IMR-90 (cell line): ENCODE measurements at regions not wholly inside any gene's neighbourhood (a gene's known extent, or its start where the extent isn't known, plus 50 kb on each side); places are given as distances from the start of the nearest gene placed in this dataset.
A peak's percentile ranks its signal among the peaks of the same experiment; 100 is the strongest.

Source experiments
- ATAC-seq: fragments of 200-7000 bp; cut with Tn5 transposase; 2 replicates; pipeline ENCODE4 v1.9.1; 2020; ENCODE audit warnings: low read depth, mild to moderate bottlenecking, moderate library complexity
- BruUV-seq: library from RNA; stranded (reverse); fragments of 400-500 nt; replicated peaks from 2 replicates; lab custom pipeline; 2021; lab: Mats Ljungman, UMichigan
- CTCF ChIA-PET: fragments of 300-600 bp; formaldehyde crosslinking; extraction: SDS; loops from one replicate; lab custom pipeline; 2021; ENCODE audit warnings: antibody characterized with exemption; lab: Yijun Ruan, JAX
- POLR2A ChIA-PET: fragments of 300-600 bp; sonication (Branson Sonifier 250); formaldehyde crosslinking; loops from one replicate; lab custom pipeline; 2022; ENCODE audit warnings: antibody characterized with exemption; ENCODE audit not compliant: unreplicated experiment; lab: Charles Lee
- DNase-seq: peaks from one replicate; pipeline ENCODE4 v3.0.0; 2013
- H2AFZ ChIP-seq: replicated peaks from 2 replicates; pipeline ENCODE3; 2013; ENCODE audit warnings: low read length, mild to moderate bottlenecking; ENCODE audit not compliant: poor library complexity
- H2AK5ac ChIP-seq: 2 replicates; pipeline ENCODE4 v1.6.1; 2013; ENCODE audit warnings: low read depth, low read length, inconsistent platforms
- H2AK9ac ChIP-seq: replicated peaks from 2 replicates; pipeline ENCODE3; 2013; ENCODE audit warnings: mild to moderate bottlenecking, low read depth, low read length, moderate library complexity; ENCODE audit not compliant: poor library complexity
- H2BK120ac ChIP-seq: 2 replicates; pipeline ENCODE4 v1.6.1; 2013; ENCODE audit warnings: low read depth, low read length, inconsistent platforms
- H2BK15ac ChIP-seq: 3 replicates; pipeline ENCODE4 v1.6.1; 2013; ENCODE audit warnings: low read depth, low read length, inconsistent platforms
- H2BK20ac ChIP-seq: 2 replicates; pipeline ENCODE4 v1.6.1; 2013; ENCODE audit warnings: low read depth, mild to moderate bottlenecking, inconsistent platforms, low read length, moderate library complexity
- H2BK5ac ChIP-seq: 2 replicates; pipeline ENCODE4 v1.6.1; 2013; ENCODE audit warnings: mild to moderate bottlenecking, low read depth, low read length, inconsistent platforms; ENCODE audit not compliant: poor library complexity, severe bottlenecking
- H3K14ac ChIP-seq: replicated peaks from 2 replicates; pipeline ENCODE4 v1.6.1; 2013; ENCODE audit warnings: low read depth, low read length, inconsistent platforms
- H3K18ac ChIP-seq: 2 replicates; pipeline ENCODE4 v1.6.1; 2013; ENCODE audit warnings: low read depth, low read length, control low read depth
- H3K23ac ChIP-seq: 2 replicates; pipeline ENCODE4 v1.6.1; 2013; ENCODE audit warnings: low read depth, low read length, inconsistent platforms
- H3K27ac ChIP-seq: 2 replicates; pipeline ENCODE4 v1.5.1; 2013; ENCODE audit warnings: mild to moderate bottlenecking, control low read depth, low read length; ENCODE audit not compliant: insufficient read depth
- H3K27me3 ChIP-seq: 2 replicates; pipeline ENCODE4 v1.6.1; 2013; ENCODE audit warnings: low read length; ENCODE audit not compliant: control insufficient read depth, insufficient read depth
- H3K36me3 ChIP-seq: 2 replicates; pipeline ENCODE4 v1.6.1; 2013; ENCODE audit warnings: low read length, mixed read lengths; ENCODE audit not compliant: control insufficient read depth, insufficient read depth
- H3K4ac ChIP-seq: 2 replicates; pipeline ENCODE4 v1.6.1; 2013; ENCODE audit warnings: low read depth, low read length, inconsistent platforms
- H3K4me1 ChIP-seq: 2 replicates; pipeline ENCODE4 v1.6.1; 2013; ENCODE audit warnings: low read length, mixed read lengths; ENCODE audit not compliant: control insufficient read depth, insufficient read depth
- H3K4me2 ChIP-seq: 2 replicates; pipeline ENCODE4 v1.6.1; 2013; ENCODE audit warnings: low read depth, mild to moderate bottlenecking, control low read depth, low read length, moderate library complexity
- H3K4me3 ChIP-seq: 2 replicates; pipeline ENCODE4 v1.5.1; 2013; ENCODE audit warnings: low read depth, mild to moderate bottlenecking, control low read depth, low read length, moderate library complexity; ENCODE audit not compliant: insufficient read depth
- H3K56ac ChIP-seq: 2 replicates; pipeline ENCODE4 v1.6.1; 2013; ENCODE audit warnings: low read length, inconsistent platforms; ENCODE audit not compliant: insufficient read depth; ENCODE audit errors: extremely low read depth
- H3K79me1 ChIP-seq, 2 experiments: 2 replicates each; pipeline ENCODE4 v1.6.1; 2013; ENCODE audit warnings: low read length in 2 of 2, inconsistent platforms in 1 of 2, low read depth in 1 of 2
- H3K9ac ChIP-seq: 2 replicates; pipeline ENCODE4 v1.6.1; 2013; ENCODE audit warnings: low read depth, low read length, control low read depth
- H3K9me1 ChIP-seq: 2 replicates; pipeline ENCODE4 v1.6.1; 2013; ENCODE audit warnings: low read length, inconsistent platforms; ENCODE audit not compliant: insufficient read depth
- H3K9me3 ChIP-seq: 2 replicates; pipeline ENCODE4 v1.6.1; 2013; ENCODE audit warnings: low read length; ENCODE audit not compliant: control insufficient read depth, insufficient read depth
- H4K20me1 ChIP-seq: 2 replicates; pipeline ENCODE4 v1.6.1; 2013; ENCODE audit warnings: low read length, inconsistent platforms; ENCODE audit not compliant: insufficient read depth
- H4K5ac ChIP-seq: 2 replicates; pipeline ENCODE4 v1.6.1; 2013; ENCODE audit warnings: mild to moderate bottlenecking, low read depth, low read length, control low read depth
- H4K8ac ChIP-seq, 2 experiments: 2 replicates each; pipeline ENCODE4 v1.6.1; 2013; ENCODE audit warnings: low read depth in 2 of 2, low read length in 2 of 2, control low read depth in 1 of 2, inconsistent platforms in 1 of 2
- H4K91ac ChIP-seq: 2 replicates; pipeline ENCODE4 v1.6.1; 2013; ENCODE audit warnings: low read depth, low read length, inconsistent platforms; ENCODE audit not compliant: insufficient read depth
- BHLHE40 ChIP-seq: fragments of 150-350 bp; IDR thresholded peaks from 2 replicates; pipeline ENCODE4 v1.6.1; 2016; ENCODE audit warnings: mild to moderate bottlenecking, low read depth, low read length
- CHD1 ChIP-seq: IDR thresholded peaks from 2 replicates; pipeline ENCODE4 v1.6.1; 2012; ENCODE audit warnings: low read depth, low read length, improper control_type of control experiment
- NFE2L2 ChIP-seq: fragments of 150-350 bp; IDR thresholded peaks from 2 replicates; pipeline ENCODE4 v1.6.1; 2016; ENCODE audit warnings: low read depth, mild to moderate bottlenecking, low read length
- POLR2A ChIP-seq: IDR thresholded peaks from 2 replicates; pipeline ENCODE4 v1.6.1; 2012; ENCODE audit warnings: mild to moderate bottlenecking, low read depth, low read length
- RAD21 ChIP-seq: IDR thresholded peaks from 2 replicates; pipeline ENCODE4 v1.6.1; 2012; ENCODE audit warnings: low read length, improper control_type of control experiment
- RFX5 ChIP-seq: IDR thresholded peaks from 2 replicates; pipeline ENCODE4 v1.8.0; 2012; ENCODE audit warnings: low read depth, mild to moderate bottlenecking, low read length, moderate library complexity
- WGBS, 2 experiments: methylation state at CpG; one replicate each; pipeline versions ENCODE4 v1.1.5 to v1.1.7; 2013; ENCODE audit warnings: missing lambda C conversion rate in 2 of 2; ENCODE audit not compliant: insufficient read length in 1 of 2; ENCODE audit errors: extremely low coverage in 2 of 2; 5-methylcytosine and 5-hydroxymethylcytosine counted together
- dilution Hi-C: fragments of 300-500 bp; cut with HindIII; formaldehyde crosslinking; loops from one replicate; pipeline ENCODE4 v1.14.3; 2018; ENCODE audit warnings: low sequenced_read_pairs; ENCODE audit not compliant: unreplicated experiment
- in situ Hi-C: fragments of 300-500 bp; cut with MboI; formaldehyde crosslinking; loops from 3 replicates; pipeline ENCODE4 v1.14.3; 2019; ENCODE audit warnings: low sequenced_read_pairs, inconsistent platforms, mixed read lengths
- intact Hi-C: fragments of 100-400 bp; cut with micrococcal nuclease; formaldehyde crosslinking; loops from 2 replicates; pipeline ENCODE4 v1.10.0; 2022
- TF ChIP-seq, protein P1 (sequence below): conservative IDR thresholded peaks from 2 replicates; pipeline ENCODE4 v1.5.1; 2012; ENCODE audit warnings: mild to moderate bottlenecking, low read depth, low read length, improper control_type of control experiment

- no peak overlapping the region for H2BK5ac ChIP-seq
- no peak overlapping the region for H3K4me3 ChIP-seq
- intact Hi-C loops (loop anchor here (5.0 to 10.0 kb wide), 2 partner anchors 108 to 165 kb away; no protein-coding TSS in a partner anchor), in situ Hi-C loops (no loop called here), dilution Hi-C loops (no loop called here)
- H3K14ac ChIP-seq, result no peak overlapping the region; the same call in 1 of the 2 replicates
- no peak overlapping the region for H3K56ac ChIP-seq
- TF ChIP-seq CHD1 (no peak), BHLHE40 (no peak), RAD21 (no peak), POLR2A (no peak), RFX5 (no peak), NFE2L2 (no peak)
- TF ChIP-seq, protein P1, sequence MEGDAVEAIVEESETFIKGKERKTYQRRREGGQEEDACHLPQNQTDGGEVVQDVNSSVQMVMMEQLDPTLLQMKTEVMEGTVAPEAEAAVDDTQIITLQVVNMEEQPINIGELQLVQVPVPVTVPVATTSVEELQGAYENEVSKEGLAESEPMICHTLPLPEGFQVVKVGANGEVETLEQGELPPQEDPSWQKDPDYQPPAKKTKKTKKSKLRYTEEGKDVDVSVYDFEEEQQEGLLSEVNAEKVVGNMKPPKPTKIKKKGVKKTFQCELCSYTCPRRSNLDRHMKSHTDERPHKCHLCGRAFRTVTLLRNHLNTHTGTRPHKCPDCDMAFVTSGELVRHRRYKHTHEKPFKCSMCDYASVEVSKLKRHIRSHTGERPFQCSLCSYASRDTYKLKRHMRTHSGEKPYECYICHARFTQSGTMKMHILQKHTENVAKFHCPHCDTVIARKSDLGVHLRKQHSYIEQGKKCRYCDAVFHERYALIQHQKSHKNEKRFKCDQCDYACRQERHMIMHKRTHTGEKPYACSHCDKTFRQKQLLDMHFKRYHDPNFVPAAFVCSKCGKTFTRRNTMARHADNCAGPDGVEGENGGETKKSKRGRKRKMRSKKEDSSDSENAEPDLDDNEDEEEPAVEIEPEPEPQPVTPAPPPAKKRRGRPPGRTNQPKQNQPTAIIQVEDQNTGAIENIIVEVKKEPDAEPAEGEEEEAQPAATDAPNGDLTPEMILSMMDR, result no peak
- 60% methylated on average over 1 of the region's 2 CpGs; no CpG with 5 or more reads in 1 of the 2 experiments for WGBS, 2 experiments
- H3K9me3 ChIP-seq, result no peaks in the 10 kb centered on the region
- H3K4me2 ChIP-seq, result no peak overlapping the region
- H2AFZ ChIP-seq, result peak overlapping the region; percentile 3
- H3K9ac ChIP-seq, result no peak overlapping the region
- 0 out of 2 replicates have a peak overlapping the region, but pooled peaks have one; percentile 12 for H2BK120ac ChIP-seq
- no peaks in the 10 kb centered on the region for H3K36me3 ChIP-seq
- ChIA-PET POLR2A (no interaction called here), CTCF (no interaction called here)
- H2AK5ac ChIP-seq, result peak overlapping the region; percentile 19; the same call in 1 of the 2 replicates
- peaks cover 9% of the 10 kb centered on the region; the same call in 1 of the 2 replicates for H3K9me1 ChIP-seq
- H2BK20ac ChIP-seq, result no peak overlapping the region
- H3K23ac ChIP-seq, result no peak overlapping the region
- no peak overlapping the region for H3K18ac ChIP-seq
- BruUV-seq, result no TSS peak
- H4K20me1 ChIP-seq, result peaks cover 13% of the 10 kb centered on the region
- no peak overlapping the region for H3K27ac ChIP-seq
- H4K91ac ChIP-seq, result no peak overlapping the region
- H3K4me1 ChIP-seq, result peaks cover 10% of the 10 kb centered on the region
- ATAC-seq (no peak), DNase-seq (no peak)
- H3K79me1 ChIP-seq, result no peaks in the 10 kb centered on the region
- H2AK9ac ChIP-seq, result no peak overlapping the region
- H3K4ac ChIP-seq, result no peak overlapping the region
- no peak overlapping the region for H2BK15ac ChIP-seq
- no peak overlapping the region for H4K8ac ChIP-seq
- H4K5ac ChIP-seq, result no peak overlapping the region; the same call in 1 of the 2 replicates
- H3K27me3 ChIP-seq, result no peaks in the 10 kb centered on the region
Observed at GRCh38 chr3:23709987-23710386, 95.8 kb upstream of the UBE2E1 start.
